NCI-H345 treated with DMSO at 0.1 percent for 48 hours (cell line): ENCODE measurements at regions not wholly inside any gene's neighbourhood (a gene's known extent, or its start where the extent isn't known, plus 50 kb on each side); places are given as distances from the start of the nearest gene placed in this dataset.
"Not testable (repeated sequence)": the region's sequence is repeated elsewhere in the genome, so short reads cannot be mapped to it uniquely, and the experiment has no call there.

Source experiments
- DNase-seq: peaks from one replicate; lab custom pipeline; 2025; ENCODE audit not compliant: unreplicated experiment; lab: John Stamatoyannopoulos, UW

- no peak for DNase-seq
These were observed 383.7 kb upstream of the TRPC7 start for GRCh38 chr5:136749016-136749415.

GRCh38 chr5:136743052-136743451 lies 377.7 kb upstream of the TRPC7 start:
- DNase-seq, result no peak

GRCh38 chr5:136740228-136740627 lies 374.9 kb upstream of the TRPC7 start:
- DNase-seq, result no peak

GRCh38 chr5:136739271-136739670 lies 373.9 kb upstream of the TRPC7 start:
- DNase-seq, result not testable (repeated sequence)

- no peak for DNase-seq
These were observed 373.5 kb upstream of the TRPC7 start for GRCh38 chr5:136738829-136739228.

GRCh38 chr5:136736021-136736420 lies 370.7 kb upstream of the TRPC7 start:
- no peak for DNase-seq

GRCh38 chr5:136735611-136736010 lies 370.3 kb upstream of the TRPC7 start:
- not testable (repeated sequence) for DNase-seq

- DNase-seq, result no peak
These were observed 369.3 kb upstream of the TRPC7 start for GRCh38 chr5:136734628-136735027.

GRCh38 chr5:136732751-136733150 lies 367.4 kb upstream of the TRPC7 start:
- no peak for DNase-seq

- no peak for DNase-seq
These were observed 366.0 kb upstream of the TRPC7 start for GRCh38 chr5:136731241-136731900.

GRCh38 chr5:136730426-136730825 lies 365.1 kb upstream of the TRPC7 start:
- DNase-seq, result peak; percentile 32

- DNase-seq, result peak; percentile 23
These were observed 364.6 kb upstream of the TRPC7 start for GRCh38 chr5:136729901-136730355.

- no peak for DNase-seq
These were observed 361.2 kb upstream of the TRPC7 start for GRCh38 chr5:136726506-136726905.

- DNase-seq, result no peak
These were observed 358.8 kb upstream of the TRPC7 start for GRCh38 chr5:136724161-136724560.

- no peak for DNase-seq
These were observed 357.2 kb upstream of the TRPC7 start for GRCh38 chr5:136722581-136722980.

- DNase-seq, result no peak
These were observed 356.7 kb upstream of the TRPC7 start for GRCh38 chr5:136722086-136722485.

- DNase-seq, result no peak
These were observed 355.3 kb upstream of the TRPC7 start for GRCh38 chr5:136720674-136721073.

GRCh38 chr5:136717917-136718316 lies 352.6 kb upstream of the TRPC7 start:
- no peak for DNase-seq

GRCh38 chr5:136714286-136714685 lies 348.9 kb upstream of the TRPC7 start:
- no peak for DNase-seq

- DNase-seq, result no peak
These were observed 347.3 kb upstream of the TRPC7 start for GRCh38 chr5:136712628-136713027.

GRCh38 chr5:136710834-136711233 lies 345.5 kb upstream of the TRPC7 start:
- no peak for DNase-seq

GRCh38 chr5:136703706-136704105 lies 338.4 kb upstream of the TRPC7 start:
- DNase-seq, result no peak

GRCh38 chr5:136703036-136703435 lies 337.7 kb upstream of the TRPC7 start:
- DNase-seq, result no peak
